ENCODE measurements at regions not wholly inside any gene's neighbourhood (a gene's known extent, or its start where the extent isn't known, plus 50 kb on each side); places are given as distances from the start of the nearest gene placed in this dataset.

- TF ChIP-seq, protein P1, sequence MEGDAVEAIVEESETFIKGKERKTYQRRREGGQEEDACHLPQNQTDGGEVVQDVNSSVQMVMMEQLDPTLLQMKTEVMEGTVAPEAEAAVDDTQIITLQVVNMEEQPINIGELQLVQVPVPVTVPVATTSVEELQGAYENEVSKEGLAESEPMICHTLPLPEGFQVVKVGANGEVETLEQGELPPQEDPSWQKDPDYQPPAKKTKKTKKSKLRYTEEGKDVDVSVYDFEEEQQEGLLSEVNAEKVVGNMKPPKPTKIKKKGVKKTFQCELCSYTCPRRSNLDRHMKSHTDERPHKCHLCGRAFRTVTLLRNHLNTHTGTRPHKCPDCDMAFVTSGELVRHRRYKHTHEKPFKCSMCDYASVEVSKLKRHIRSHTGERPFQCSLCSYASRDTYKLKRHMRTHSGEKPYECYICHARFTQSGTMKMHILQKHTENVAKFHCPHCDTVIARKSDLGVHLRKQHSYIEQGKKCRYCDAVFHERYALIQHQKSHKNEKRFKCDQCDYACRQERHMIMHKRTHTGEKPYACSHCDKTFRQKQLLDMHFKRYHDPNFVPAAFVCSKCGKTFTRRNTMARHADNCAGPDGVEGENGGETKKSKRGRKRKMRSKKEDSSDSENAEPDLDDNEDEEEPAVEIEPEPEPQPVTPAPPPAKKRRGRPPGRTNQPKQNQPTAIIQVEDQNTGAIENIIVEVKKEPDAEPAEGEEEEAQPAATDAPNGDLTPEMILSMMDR (IDR thresholded peaks at IDR 0.05; ENCODE audit: low read length), result no peak
- TF ChIP-seq EZH2 (IDR thresholded peaks at IDR 0.05; ENCODE audit: borderline replicate concordance, low read length), result no peak
These were observed 564.7 kb upstream of the ACTRT1 start for GRCh38 chrX:128616933-128617332.

Measured in OCI-LY1 (cell line).